Peyer's patch (tissue), 4 donors: ENCODE measurements at regions not wholly inside any gene's neighbourhood (a gene's known extent, or its start where the extent isn't known, plus 50 kb on each side); places are given as distances from the start of the nearest gene placed in this dataset.

Source experiments
- POLR2A ChIP-seq, 2 donors: fragments of 450-650 bp; IDR thresholded peaks; one replicate each; pipeline ENCODE4 v1.5.1; 2017; ENCODE audit warnings: antibody characterized with exemption in 2 of 2, mild to moderate bottlenecking in 2 of 2, moderate library complexity in 2 of 2
- TF ChIP-seq, protein P1 (sequence below), 6 experiments: fragments of 450-650 bp in 4 of 6; fragments of 200-600 bp in 2 of 6; sonication (generic) in 1 of 6; IDR thresholded peaks; one replicate each; pipeline ENCODE4 v1.5.1; 2017 to 2019; ENCODE audit warnings: antibody characterized with exemption in 6 of 6, mild to moderate bottlenecking in 3 of 6, moderate library complexity in 1 of 6

DNA sequence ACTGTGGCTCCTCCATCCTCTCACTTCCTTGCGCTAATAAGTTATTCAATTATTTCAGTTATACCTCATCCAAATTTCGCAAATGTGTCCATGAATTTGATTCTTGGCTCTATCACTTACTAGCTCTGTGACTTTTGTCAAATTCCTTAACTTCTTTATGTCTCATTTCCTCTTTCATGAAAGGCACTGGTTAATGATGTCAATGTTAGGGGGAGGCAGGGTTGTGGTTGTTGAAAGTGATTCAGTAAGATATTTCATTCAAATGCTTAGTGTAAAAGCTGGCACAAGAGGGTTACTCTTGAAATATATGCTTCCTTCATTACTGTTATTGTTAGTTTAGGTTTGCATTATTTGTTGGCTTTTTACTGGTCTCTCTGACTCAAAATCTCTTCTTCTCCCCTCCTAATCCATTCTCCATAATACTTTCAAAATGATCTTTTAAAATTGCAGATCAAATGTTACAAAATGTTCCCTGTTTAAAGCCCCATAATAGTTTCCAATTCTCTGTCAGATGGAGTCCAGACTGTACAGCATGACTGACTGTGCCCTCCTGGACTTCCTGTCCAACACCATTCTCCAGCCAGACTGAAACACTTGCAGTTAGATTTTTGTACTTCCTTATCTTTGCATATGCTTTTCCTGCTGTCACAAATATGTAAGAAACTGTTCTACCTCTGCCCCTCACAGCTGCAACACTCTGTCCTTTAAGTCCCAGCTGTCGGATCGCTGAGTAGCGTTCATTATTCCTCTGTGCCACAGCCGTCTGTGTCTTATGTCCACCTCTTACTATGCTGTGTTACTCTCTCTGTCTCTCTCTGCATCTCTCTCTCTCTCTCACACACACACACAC is 510.6 kb upstream of the RAG2 start:
- TF ChIP-seq, protein P1, sequence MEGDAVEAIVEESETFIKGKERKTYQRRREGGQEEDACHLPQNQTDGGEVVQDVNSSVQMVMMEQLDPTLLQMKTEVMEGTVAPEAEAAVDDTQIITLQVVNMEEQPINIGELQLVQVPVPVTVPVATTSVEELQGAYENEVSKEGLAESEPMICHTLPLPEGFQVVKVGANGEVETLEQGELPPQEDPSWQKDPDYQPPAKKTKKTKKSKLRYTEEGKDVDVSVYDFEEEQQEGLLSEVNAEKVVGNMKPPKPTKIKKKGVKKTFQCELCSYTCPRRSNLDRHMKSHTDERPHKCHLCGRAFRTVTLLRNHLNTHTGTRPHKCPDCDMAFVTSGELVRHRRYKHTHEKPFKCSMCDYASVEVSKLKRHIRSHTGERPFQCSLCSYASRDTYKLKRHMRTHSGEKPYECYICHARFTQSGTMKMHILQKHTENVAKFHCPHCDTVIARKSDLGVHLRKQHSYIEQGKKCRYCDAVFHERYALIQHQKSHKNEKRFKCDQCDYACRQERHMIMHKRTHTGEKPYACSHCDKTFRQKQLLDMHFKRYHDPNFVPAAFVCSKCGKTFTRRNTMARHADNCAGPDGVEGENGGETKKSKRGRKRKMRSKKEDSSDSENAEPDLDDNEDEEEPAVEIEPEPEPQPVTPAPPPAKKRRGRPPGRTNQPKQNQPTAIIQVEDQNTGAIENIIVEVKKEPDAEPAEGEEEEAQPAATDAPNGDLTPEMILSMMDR (IDR thresholded peaks at IDR 0.05), result no peak
- TF ChIP-seq POLR2A (IDR thresholded peaks at IDR 0.05), result no peak
